A673 (cell line): ENCODE measurements at regions not wholly inside any gene's neighbourhood (a gene's known extent, or its start where the extent isn't known, plus 50 kb on each side); places are given as distances from the start of the nearest gene placed in this dataset.

Source experiments
- BruUV-seq: library from RNA; stranded (reverse); fragments of 400-500 nt; replicated peaks from 2 replicates; lab custom pipeline; 2021; lab: Mats Ljungman, UMichigan
- CTCF ChIA-PET: fragments of 300-600 bp; sonication (Branson Sonifier 250); formaldehyde crosslinking; loops from one replicate; lab custom pipeline; 2022; ENCODE audit warnings: antibody characterized with exemption; lab: Charles Lee
- POLR2A ChIA-PET: fragments of 300-600 bp; sonication (Branson Sonifier 250); formaldehyde crosslinking; loops from one replicate; lab custom pipeline; 2022; ENCODE audit warnings: antibody characterized with exemption; ENCODE audit not compliant: low non-redundant PET; lab: Charles Lee
- DNase-seq: peaks from one replicate; pipeline ENCODE4 v3.0.0-alpha.2; 2015; ENCODE audit warnings: low spot score
- H3K27ac ChIP-seq: fragments of 200-600 bp; sonication (generic); 2 replicates; pipeline ENCODE4 v1.5.1; 2016; ENCODE audit warnings: mixed run types, low read depth, mild to moderate bottlenecking, mixed read lengths, antibody characterized with exemption, low read length; ENCODE audit not compliant: poor library complexity, severe bottlenecking
- H3K27me3 ChIP-seq: fragments of 200-600 bp; sonication (generic); replicated peaks from 2 replicates; pipeline ENCODE4 v1.6.1; 2017; ENCODE audit warnings: mixed run types, low read depth, mild to moderate bottlenecking, mixed read lengths, antibody characterized with exemption, low read length; ENCODE audit not compliant: insufficient read depth, poor library complexity
- H3K36me3 ChIP-seq: fragments of 200-600 bp; sonication (generic); 2 replicates; pipeline ENCODE4 v1.6.1; 2016; ENCODE audit warnings: mixed run types, mild to moderate bottlenecking, mixed read lengths, antibody characterized with exemption, low read length; ENCODE audit not compliant: insufficient read depth, poor library complexity, severe bottlenecking
- H3K4me1 ChIP-seq: fragments of 200-600 bp; sonication (generic); 2 replicates; pipeline ENCODE4 v1.6.1; 2017; ENCODE audit warnings: mixed run types, mild to moderate bottlenecking, mixed read lengths, antibody characterized with exemption, low read length; ENCODE audit not compliant: insufficient read depth, poor library complexity, severe bottlenecking
- H3K4me3 ChIP-seq: fragments of 200-600 bp; sonication (generic); 2 replicates; pipeline ENCODE4 v1.5.1; 2016; ENCODE audit warnings: low read depth, mixed run types, mild to moderate bottlenecking, mixed read lengths, low read length; ENCODE audit not compliant: poor library complexity, severe bottlenecking
- H3K9me3 ChIP-seq: fragments of 200-600 bp; sonication (generic); 2 replicates; pipeline ENCODE4 v1.6.1; 2016; ENCODE audit warnings: mixed run types, low read depth, mild to moderate bottlenecking, mixed read lengths, antibody characterized with exemption, low read length; ENCODE audit not compliant: poor library complexity, severe bottlenecking
- EZH2 ChIP-seq: fragments of 200-600 bp; sonication (generic); IDR thresholded peaks from 2 replicates; pipeline ENCODE4 v1.6.1; 2017; ENCODE audit warnings: borderline replicate concordance, low read depth, mild to moderate bottlenecking, mixed read lengths, antibody characterized with exemption, low read length; ENCODE audit not compliant: poor library complexity, severe bottlenecking
- intact Hi-C: fragments of 100-400 bp; cut with micrococcal nuclease; formaldehyde crosslinking; loops from one replicate; pipeline ENCODE4 v1.10.0; 2022; ENCODE audit not compliant: unreplicated experiment
- TF ChIP-seq, protein P1 (sequence below): fragments of 300-800, 200-600 bp; sonication (generic); conservative IDR thresholded peaks from 2 replicates; pipeline ENCODE4 v1.5.1; 2017; ENCODE audit warnings: low read depth, mild to moderate bottlenecking, antibody characterized with exemption, low read length, moderate library complexity, mixed read lengths

DNA sequence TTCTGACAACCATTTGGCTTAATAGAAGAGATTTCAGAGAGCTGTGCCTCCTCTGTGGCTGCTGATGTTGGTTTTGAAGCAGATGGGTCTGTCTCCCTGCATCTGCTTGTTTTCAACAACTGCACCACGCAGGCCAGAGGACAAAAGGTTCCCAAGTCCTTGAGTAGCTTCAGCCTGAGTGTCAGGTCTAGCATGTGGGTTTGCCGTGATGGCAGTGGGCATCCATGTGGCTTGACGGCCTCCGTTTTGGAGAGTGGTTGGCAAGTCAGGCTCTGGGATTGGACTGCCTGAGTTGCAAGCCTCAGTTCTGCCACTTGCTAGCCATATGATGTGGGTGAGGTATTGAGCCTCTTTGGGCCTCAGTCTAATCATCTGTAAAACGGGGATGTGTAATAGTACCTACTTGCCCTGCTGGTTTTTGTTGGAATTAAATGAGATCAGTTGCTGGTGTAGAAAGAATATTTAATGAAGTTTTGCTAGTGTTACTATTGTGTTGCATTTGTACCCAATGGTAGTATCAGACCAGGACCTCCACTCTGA is 119.8 kb upstream of the CPEB4 start:
- no peak overlapping the region for H3K4me3 ChIP-seq
- ChIA-PET CTCF (no interaction called here), POLR2A (interaction anchor here (0.9 kb wide), 1 partner anchor 17 kb away, joined by 4 read pairs; no protein-coding TSS in a partner anchor)
- H3K27ac ChIP-seq, result no peak overlapping the region
- no peaks in the 10 kb centered on the region for H3K27me3 ChIP-seq
- H3K4me1 ChIP-seq, result no peaks in the 10 kb centered on the region
- BruUV-seq, result no TSS peak
- no peak for DNase-seq
- TF ChIP-seq, protein P1, sequence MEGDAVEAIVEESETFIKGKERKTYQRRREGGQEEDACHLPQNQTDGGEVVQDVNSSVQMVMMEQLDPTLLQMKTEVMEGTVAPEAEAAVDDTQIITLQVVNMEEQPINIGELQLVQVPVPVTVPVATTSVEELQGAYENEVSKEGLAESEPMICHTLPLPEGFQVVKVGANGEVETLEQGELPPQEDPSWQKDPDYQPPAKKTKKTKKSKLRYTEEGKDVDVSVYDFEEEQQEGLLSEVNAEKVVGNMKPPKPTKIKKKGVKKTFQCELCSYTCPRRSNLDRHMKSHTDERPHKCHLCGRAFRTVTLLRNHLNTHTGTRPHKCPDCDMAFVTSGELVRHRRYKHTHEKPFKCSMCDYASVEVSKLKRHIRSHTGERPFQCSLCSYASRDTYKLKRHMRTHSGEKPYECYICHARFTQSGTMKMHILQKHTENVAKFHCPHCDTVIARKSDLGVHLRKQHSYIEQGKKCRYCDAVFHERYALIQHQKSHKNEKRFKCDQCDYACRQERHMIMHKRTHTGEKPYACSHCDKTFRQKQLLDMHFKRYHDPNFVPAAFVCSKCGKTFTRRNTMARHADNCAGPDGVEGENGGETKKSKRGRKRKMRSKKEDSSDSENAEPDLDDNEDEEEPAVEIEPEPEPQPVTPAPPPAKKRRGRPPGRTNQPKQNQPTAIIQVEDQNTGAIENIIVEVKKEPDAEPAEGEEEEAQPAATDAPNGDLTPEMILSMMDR, result no peak
- no peak for TF ChIP-seq EZH2
- no peaks in the 10 kb centered on the region for H3K36me3 ChIP-seq
- H3K9me3 ChIP-seq, result no peaks in the 10 kb centered on the region
- intact Hi-C loops, result no loop called here

DNA sequence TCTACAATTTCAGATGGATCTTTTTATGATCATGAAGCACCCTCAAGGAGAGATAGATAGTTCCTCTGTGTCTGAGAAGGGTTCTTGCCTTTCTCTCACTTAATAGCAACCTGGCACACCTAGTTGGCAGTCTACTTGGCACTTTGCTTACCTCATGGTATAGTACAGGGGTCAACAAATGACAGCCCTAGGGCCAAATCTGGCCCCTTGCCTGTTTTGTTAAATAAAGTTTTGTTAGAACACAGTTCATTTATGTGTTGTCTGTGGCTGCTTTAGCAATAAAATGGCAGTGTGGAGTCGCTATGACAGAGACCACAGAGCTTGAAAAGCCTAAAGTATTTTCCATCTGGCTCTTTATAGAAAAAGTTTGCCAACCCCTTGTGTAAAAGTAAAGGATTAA is 119.3 kb upstream of the CPEB4 start:
- no peaks in the 10 kb centered on the region for H3K4me1 ChIP-seq
- no peak overlapping the region for H3K4me3 ChIP-seq
- ChIA-PET CTCF (no interaction called here), POLR2A (no interaction called here)
- DNase-seq, result no peak
- no TSS peak for BruUV-seq
- TF ChIP-seq, protein P1, result no peak
- no peak for TF ChIP-seq EZH2
- H3K9me3 ChIP-seq, result no peaks in the 10 kb centered on the region
- no peaks in the 10 kb centered on the region for H3K27me3 ChIP-seq
- H3K27ac ChIP-seq, result no peak overlapping the region
- H3K36me3 ChIP-seq, result no peaks in the 10 kb centered on the region
- intact Hi-C loops, result no loop called here

DNA sequence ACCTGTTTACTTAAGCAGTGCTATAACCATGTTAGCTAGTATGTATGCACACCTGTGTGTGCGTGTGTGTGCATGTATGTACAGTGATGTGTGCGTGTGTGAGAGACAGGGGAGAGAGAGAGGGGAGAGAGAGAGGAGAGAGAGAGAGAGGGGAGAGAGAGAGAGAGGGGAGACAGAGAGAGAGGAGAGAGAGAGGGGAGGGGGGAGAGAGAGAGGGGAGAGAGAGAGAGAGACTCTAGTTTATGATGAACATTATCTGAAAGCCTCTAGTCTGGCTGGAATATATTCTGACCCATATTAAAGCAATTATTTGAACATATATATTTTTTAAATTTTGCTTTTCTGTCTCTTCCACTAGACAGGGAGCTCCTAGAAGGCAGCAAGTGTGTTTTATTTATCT is 117.5 kb upstream of the CPEB4 start:
- CTCF ChIA-PET, result no interaction called here
- H3K9me3 ChIP-seq, result no peaks in the 10 kb centered on the region
- no TSS peak for BruUV-seq
- TF ChIP-seq, protein P1, result no peak
- no peak for TF ChIP-seq EZH2
- no peak for DNase-seq
- H3K27me3 ChIP-seq, result no peaks in the 10 kb centered on the region
- H3K27ac ChIP-seq, result no peak overlapping the region
- POLR2A ChIA-PET, result no interaction called here
- H3K36me3 ChIP-seq, result no peaks in the 10 kb centered on the region
- intact Hi-C loops, result no loop called here
- H3K4me1 ChIP-seq, result no peaks in the 10 kb centered on the region
- no peak overlapping the region for H3K4me3 ChIP-seq
